HG03066 (cell line): ENCODE measurements at regions not wholly inside any gene's neighbourhood (a gene's known extent, or its start where the extent isn't known, plus 50 kb on each side); places are given as distances from the start of the nearest gene placed in this dataset.
A peak's percentile ranks its signal among the peaks of the same experiment; 100 is the strongest.

Experiments used
- ATAC-seq: cut with Tn5 transposase; IDR thresholded peaks from one replicate; pipeline ENCODE4 v1.9.1; 2021; ENCODE audit warnings: low read depth; ENCODE audit not compliant: unreplicated experiment

- no peak for ATAC-seq
Observed at GRCh38 chr4:57448452-57448851, 338.3 kb upstream of the IGFBP7 start.

- ATAC-seq = no peak
Observed at GRCh38 chr4:57446266-57446665, 336.1 kb upstream of the IGFBP7 start.

DNA sequence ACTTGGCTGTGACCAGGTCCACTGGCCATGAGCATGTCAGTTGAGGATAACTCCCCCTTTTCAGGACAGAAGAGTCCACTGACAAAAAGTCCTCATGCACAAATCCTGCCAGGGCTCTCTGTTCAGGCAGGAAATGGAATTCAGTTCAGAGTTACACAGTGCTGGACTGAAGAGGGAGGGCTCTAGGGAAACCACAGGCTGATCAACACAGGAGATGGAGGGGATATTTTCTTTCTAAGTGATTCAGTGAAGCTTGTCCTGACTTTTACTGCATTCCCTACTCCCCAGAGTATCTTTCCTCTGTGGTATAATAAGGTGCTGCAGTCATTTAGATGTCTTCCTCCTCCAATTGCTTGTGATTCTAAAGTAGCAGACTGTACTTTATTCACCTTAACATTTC, 335.5 kb upstream of the IGFBP7 start:
- ATAC-seq = no peak

GRCh38 chr4:57444671-57445070, 334.5 kb upstream of the IGFBP7 start:
- ATAC-seq = no peak

DNA sequence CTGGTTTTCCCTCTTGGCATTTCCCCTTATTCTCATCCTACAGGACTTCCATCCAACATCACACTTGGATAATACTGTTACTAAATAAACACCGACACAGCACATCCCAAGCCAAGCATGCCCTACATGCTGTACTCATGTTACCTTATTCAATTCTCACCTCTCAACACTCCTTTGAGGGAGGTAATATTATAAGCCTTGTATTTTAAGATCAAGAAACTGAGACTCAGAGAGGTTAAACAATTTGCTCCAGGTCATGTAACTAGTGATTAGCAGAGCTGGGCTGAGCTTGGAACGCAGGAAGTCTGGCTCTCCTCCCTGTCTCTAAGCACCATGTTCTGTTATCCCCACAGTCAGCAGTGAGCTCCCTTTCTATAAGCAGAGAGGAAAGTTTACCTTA, 333.6 kb upstream of the IGFBP7 start:
- ATAC-seq = no peak

DNA sequence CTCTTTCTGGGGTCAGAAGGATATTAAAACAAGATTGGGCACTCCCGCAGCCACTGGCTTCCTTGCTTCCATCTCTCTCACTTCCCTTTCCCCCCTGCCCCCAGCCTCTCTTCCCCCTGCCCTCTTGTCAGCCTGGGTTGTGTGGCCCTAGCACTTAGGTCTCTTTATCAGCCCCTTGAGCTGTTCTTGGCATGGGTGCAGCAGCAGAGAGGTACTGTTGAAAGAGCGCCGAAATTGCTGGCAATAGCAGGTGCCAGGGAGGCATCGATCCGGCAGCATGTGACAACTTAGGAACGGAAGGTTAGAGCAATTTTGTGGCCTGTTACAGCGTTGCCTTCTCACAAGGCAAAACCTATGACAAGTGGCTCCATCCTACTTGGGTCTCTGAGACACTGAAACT, 333.1 kb upstream of the IGFBP7 start:
- no peak for ATAC-seq

DNA sequence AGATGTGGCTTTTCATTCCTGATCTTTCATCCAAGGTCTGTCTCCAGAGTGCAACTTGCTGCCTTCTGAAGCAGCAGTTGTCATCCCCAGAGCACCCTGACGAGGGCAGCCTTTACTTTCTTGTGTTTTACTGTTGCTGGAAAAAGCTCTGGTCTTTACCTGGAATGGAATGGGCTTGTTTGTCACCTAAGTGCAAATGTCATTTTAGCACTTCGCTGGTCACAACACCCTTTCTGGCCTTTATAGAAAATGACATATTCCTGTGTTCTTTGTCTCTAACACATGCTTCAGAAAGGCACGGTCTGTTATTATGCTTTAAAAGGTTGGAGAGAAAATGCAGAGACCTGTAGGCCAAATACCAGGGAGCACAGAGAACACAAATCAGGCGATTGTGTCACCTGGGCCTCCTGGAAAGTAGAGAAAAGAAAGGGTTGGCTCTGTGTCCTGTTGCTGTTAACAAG, 332.7 kb upstream of the IGFBP7 start:
- no peak for ATAC-seq

DNA sequence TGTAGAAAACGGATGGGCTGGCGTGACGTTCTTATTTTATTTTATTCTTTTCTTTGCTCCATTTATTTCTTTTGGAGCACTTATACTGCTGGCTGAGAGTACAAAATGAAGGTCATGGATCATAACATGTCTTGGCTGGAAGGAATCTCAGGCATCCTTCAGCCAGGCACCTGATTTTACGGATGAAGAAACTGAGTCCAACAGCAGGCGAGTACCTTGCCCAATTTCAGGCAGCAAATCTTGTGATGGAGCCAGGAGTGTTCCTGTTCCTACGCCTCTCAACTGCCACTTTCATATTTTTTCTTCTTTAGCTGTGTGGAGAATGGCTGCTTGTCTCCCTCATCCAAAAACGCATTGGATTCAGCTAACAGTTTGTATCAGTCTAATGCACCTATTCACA, 332.1 kb upstream of the IGFBP7 start:
- ATAC-seq = no peak

GRCh38 chr4:57437649-57438048, 327.5 kb upstream of the IGFBP7 start:
- ATAC-seq = no peak

GRCh38 chr4:57435300-57435699, 325.1 kb upstream of the IGFBP7 start:
- no peak for ATAC-seq

GRCh38 chr4:57430726-57431125, 320.5 kb upstream of the IGFBP7 start:
- no peak for ATAC-seq

DNA sequence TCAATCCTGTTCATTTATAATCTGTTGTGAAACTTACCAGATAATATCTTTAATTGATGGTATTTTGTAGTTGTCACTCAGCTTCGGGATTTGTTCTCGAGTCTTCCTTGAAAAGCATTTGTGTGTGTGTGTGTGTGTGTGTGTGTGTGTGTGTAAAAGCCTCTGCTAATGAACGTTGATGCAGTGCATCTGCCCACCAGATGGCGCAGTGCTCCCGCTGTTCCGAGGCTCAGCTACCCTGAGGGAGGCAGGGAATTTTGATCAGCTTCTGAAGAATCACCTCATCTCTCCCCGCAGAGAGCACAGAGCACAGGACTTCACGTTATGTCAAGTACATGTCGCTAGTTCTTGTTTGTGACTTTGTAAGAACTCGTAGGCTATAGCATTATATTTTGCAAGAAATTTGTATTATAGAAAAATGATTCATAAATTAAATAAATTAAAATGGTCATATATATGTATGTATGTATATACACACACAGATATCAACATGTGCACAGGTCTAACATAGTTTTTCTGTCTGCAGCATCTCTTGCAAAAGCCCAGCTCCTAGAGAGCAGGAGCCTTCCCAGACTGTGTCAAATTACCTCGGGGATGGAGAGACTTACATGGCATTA, 316.7 kb upstream of the IGFBP7 start:
- ATAC-seq = peak; percentile 72

GRCh38 chr4:57425610-57426009, 315.4 kb upstream of the IGFBP7 start:
- ATAC-seq = no peak

DNA sequence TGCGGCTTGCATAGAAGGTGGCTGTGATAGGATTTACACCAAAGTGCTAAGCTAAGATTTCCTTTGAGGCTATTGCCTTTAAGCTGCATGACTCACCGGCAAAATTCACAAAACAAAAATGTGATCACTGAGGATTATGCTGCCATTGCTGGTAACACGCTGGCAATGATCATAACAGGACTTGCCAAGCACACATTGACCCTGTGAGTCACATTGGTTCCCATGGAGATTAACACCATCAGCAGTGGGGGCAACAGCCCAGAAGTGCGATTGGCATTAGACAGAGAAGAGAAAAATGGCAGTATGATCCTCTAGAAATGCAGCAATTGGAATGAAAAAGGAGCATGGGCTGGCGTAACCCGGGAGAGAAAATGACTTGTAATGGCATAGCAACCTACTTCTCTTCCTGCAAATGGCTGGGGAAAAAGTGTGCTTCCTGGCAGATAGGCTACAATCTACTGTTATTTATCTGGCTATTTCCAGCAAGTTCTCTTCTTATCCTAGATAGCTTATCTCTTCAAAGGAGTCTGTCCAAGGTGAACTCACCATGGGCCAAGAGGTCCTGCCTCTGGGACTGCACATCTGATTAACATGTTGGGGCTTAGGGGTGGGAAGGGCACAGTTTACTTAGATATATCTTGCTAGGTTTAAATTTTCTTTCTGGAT, 314.2 kb upstream of the IGFBP7 start:
- no peak for ATAC-seq

- ATAC-seq = no peak
Observed at GRCh38 chr4:57418133-57418532, 307.9 kb upstream of the IGFBP7 start.

- no peak for ATAC-seq
Observed at GRCh38 chr4:57412259-57413054, 302.3 kb upstream of the IGFBP7 start.

DNA sequence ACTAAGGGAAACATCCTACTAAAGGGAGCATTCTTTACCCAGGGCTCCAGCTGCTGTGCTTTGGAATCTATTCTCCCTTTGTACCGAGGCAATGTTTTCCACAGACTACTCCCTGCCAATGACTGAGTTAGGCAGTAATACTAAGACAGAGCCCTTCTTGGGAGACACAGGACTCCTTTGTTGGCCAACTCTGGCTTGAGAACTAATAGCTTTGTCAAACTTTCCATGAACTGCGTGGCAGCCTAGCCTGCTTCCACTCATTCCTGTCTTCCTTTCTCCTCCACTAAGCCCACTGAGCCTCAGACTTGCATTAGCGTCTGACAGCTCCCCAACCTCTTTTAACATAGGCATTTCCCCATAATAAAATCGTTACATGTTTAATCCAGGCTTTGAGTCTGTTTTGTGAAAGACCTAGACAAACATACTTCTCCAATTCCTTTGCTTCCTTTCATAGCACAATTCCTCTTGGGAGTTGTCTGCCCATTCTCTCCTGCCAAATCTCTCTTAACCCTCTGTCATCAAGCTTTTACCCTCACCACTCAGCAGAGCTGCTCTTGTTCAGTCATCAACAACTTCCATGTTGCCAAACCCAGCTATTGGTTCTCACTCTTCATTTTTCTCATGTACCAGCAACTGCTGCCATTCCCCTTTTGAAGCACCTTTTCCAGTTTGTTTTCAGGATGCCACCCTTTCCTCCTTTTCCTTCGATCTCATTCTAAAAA, 300.3 kb upstream of the IGFBP7 start:
- ATAC-seq = no peak

DNA sequence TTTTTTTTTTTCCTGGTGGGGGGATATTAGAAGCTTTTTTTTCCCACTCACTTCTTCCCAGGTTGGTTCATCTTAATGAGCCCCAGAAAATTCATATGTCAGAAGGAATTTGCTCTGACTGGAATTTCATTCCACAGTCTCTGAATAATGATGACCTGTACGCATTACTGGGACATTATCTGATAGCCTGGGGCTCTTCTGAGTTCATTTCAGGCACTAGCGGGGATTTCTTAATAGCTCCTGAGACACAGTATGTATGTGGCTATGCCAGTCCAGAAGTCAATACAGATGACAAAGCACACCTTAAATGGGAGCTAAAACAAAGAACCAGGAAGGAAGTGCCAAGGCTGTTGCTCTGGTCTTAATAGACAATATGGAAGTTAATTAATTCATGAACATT, 295.2 kb upstream of the IGFBP7 start:
- no peak for ATAC-seq

- ATAC-seq = no peak
Observed at GRCh38 chr4:57404483-57404882, 294.3 kb upstream of the IGFBP7 start.

DNA sequence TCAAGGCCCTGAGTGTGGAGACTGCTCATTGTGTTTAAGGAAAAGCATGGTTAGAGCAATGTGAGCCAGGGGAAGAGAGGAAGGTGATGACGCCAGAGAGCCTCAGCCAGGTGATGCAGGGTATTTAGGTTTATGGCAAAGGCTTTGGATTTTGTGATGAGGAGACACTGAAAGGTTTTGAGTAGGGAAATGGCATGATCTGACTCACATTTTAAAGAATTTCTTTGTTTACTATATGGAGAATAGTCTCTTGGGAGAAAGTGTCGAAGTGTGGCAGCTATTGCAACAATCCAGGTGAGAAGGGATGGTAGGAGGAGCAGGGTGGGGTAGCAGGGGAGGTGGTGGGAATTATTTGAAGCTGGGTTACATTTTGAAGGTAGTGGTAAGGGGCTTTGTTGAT, 293.4 kb upstream of the IGFBP7 start:
- no peak for ATAC-seq

DNA sequence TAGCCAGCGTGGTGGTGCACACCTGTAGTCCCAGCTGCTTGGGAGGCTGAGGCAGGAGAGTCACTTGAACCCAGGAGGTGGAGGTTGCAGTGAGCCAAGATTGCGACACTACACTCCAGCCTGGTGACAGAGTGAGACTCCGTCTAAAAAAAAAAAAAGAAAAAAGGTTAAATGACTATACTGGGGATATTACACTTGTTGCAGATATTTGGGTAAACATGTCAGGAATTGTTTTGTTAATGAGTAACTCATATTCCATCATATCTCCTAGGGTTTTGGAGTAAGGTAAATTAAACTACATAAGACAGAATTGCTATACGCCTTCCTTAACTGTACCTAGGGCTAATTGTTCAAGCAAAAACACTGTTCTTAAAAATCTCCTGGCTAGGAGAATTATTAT, 291.4 kb upstream of the IGFBP7 start:
- no peak for ATAC-seq
